ENCODE measurements at regions not wholly inside any gene's neighbourhood (a gene's known extent, or its start where the extent isn't known, plus 50 kb on each side); places are given as distances from the start of the nearest gene placed in this dataset.
"Not testable (repeated sequence)": the region's sequence is repeated elsewhere in the genome, so short reads cannot be mapped to it uniquely, and the experiment has no call there.

DNA sequence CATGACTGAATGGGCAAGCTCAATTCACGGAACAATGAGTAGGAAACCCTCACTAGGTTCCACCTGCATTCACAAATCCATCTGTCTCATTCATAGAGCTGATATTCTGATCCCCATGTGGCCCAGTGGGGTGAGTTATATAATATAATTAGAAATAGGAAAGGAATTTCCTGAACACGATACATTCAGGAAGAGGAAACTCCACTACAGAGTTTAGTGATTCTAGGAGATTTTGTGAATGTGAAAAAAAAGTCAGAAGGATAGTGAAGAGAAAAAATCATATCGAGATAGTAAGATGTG lies 471.2 kb downstream of the GASK1B start:
- Histone ChIP-seq H3K4me1 (no peaks in the 10 kb centered on the region), H3K9me3 (peaks cover 4% of the 10 kb centered on the region), H3K4me3 (no peak overlapping the region), H3K36me3 (ENCODE audit: insufficient read depth in 1 of 2, low read depth in 1 of 2) (no peaks in the 10 kb centered on the region), H3K27me3 (ENCODE audit: insufficient read depth in 3 of 3, low read length in 2 of 3) (no peaks in the 10 kb centered on the region), H3K27ac (no peak overlapping the region)
- TF ChIP-seq CTCF (IDR thresholded peaks at IDR 0.05) = no peak
- 53 to 58% (median 57%) methylated on average over 3 of the region's 3 CpGs for WGBS, 3 donors
- ATAC-seq (no peak), DNase-seq (no peak)
- intact Hi-C loops (cut with DNase I) = no loop called here

GRCh38 chr4:157700898-157701694 lies 471.7 kb downstream of the GASK1B start:
- no peak overlapping the region for H3K4me3 ChIP-seq
- H3K4me1 ChIP-seq = no peaks in the 10 kb centered on the region
- no peaks in the 10 kb centered on the region for H3K27me3 ChIP-seq (ENCODE audit: insufficient read depth in 3 of 3, low read length in 2 of 3)
- DNase-seq = no peak
- no peaks in the 10 kb centered on the region for H3K9me3 ChIP-seq
- ATAC-seq = no peak
- H3K27ac ChIP-seq = no peak overlapping the region
- intact Hi-C loops (cut with DNase I) = no loop called here
- no peaks in the 10 kb centered on the region for H3K36me3 ChIP-seq (ENCODE audit: insufficient read depth in 1 of 2, low read depth in 1 of 2)
- WGBS, 3 donors = 22 to 32% (median 29%) methylated on average over 3 of the region's 3 CpGs
- no peak for TF ChIP-seq CTCF (IDR thresholded peaks at IDR 0.05)

DNA sequence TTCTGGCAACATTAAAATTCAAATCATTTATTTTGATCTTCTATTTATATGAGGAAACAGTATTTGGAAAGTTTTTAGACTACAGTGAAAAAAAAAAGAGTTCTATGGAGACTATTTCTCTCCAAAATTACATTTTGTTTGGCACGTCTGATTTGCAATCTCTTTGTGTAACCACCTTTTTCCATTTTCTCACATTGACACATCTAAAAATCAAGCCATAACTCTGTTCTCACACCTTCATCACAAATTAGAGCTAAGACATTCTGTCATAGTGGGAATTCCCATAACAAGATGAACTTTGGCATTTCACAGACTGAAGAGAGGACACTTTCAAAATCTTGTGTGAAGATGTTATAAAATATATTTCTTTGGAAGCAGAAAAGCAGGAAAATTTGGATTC lies 468.9 kb downstream of the GRIA2 start:
- Histone ChIP-seq H3K9me3 (no peaks in the 10 kb centered on the region), H3K27me3 (ENCODE audit: insufficient read depth in 3 of 3, low read length in 2 of 3) (no peaks in the 10 kb centered on the region), H3K36me3 (ENCODE audit: insufficient read depth in 1 of 2, low read depth in 1 of 2) (no peaks in the 10 kb centered on the region), H3K4me1 (no peaks in the 10 kb centered on the region), H3K4me3 (no peak overlapping the region), H3K27ac (no peak overlapping the region)
- no peak for TF ChIP-seq CTCF (IDR thresholded peaks at IDR 0.05)
- intact Hi-C loops (cut with DNase I) = no loop called here
- WGBS, 3 donors = 52 to 81% (median 62%) methylated on average over 1 of the region's 1 CpG
- ATAC-seq = no peak
- DNase-seq = no peak

DNA sequence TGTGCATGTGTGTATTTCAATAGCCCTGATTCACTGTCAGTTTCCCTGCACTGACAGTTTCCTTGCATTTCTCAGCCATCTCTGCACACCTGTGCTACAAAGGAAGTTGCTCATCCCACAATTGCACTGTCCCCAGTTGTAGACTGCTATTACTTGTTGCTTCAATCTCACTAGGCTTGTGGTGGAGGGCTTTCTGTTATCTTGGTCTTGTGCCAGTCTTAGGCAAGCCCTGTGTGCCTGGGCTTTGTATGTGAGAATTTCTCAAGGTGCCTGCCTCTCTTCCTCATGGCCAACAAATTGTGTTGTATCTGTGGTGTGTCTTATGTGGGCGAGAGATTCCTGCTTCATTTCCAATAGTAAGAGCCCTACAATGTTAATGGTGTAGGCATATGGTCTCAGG lies 467.4 kb downstream of the GRIA2 start:
- 88 to 100% (median 91%) methylated on average over 1 of the region's 1 CpG for WGBS, 3 donors
- intact Hi-C loops (cut with DNase I) = no loop called here
- no peak for ATAC-seq
- no peaks in the 10 kb centered on the region for H3K36me3 ChIP-seq (ENCODE audit: insufficient read depth in 1 of 2, low read depth in 1 of 2)
- H3K9me3 ChIP-seq = no peaks in the 10 kb centered on the region
- H3K4me1 ChIP-seq = no peaks in the 10 kb centered on the region
- H3K27ac ChIP-seq = no peak overlapping the region
- no peaks in the 10 kb centered on the region for H3K27me3 ChIP-seq (ENCODE audit: insufficient read depth in 3 of 3, low read length in 2 of 3)
- no peak for DNase-seq
- no peak for TF ChIP-seq CTCF (IDR thresholded peaks at IDR 0.05)
- H3K4me3 ChIP-seq = no peak overlapping the region

- H3K9me3 ChIP-seq; H3K27me3 ChIP-seq (ENCODE audit: insufficient read depth in 3 of 3, low read length in 2 of 3); H3K36me3 ChIP-seq (ENCODE audit: insufficient read depth in 1 of 2, low read depth in 1 of 2); H3K4me3 ChIP-seq; DNase-seq; H3K27ac ChIP-seq; ATAC-seq; intact Hi-C loops (cut with DNase I); H3K4me1 ChIP-seq: not testable (repeated sequence)
These were observed 458.8 kb downstream of the GRIA2 start for GRCh38 chr4:157679326-157679725.

Measured in psoas muscle (tissue), 7 donors.